Activated CD8-positive, alpha-beta memory T cell treated with anti-CD3 and anti-CD28 coated beads for 48 hours (primary cell): ENCODE measurements at regions not wholly inside any gene's neighbourhood (a gene's known extent, or its start where the extent isn't known, plus 50 kb on each side); places are given as distances from the start of the nearest gene placed in this dataset.

Source experiments
- DNase-seq, 3 experiments: peaks; one replicate each; pipeline ENCODE4 v3.0.0-alpha.2; 2020; ENCODE audit warnings: low read depth in 2 of 3, low spot score in 2 of 3

GRCh38 chr1:29644812-29645211 lies 408.5 kb downstream of the PTPRU start:
- DNase-seq, result no peak

GRCh38 chr1:29643838-29644440 lies 407.6 kb downstream of the PTPRU start:
- no peak for DNase-seq

GRCh38 chr1:29643281-29643680 lies 407.0 kb downstream of the PTPRU start:
- DNase-seq, result no peak

DNA sequence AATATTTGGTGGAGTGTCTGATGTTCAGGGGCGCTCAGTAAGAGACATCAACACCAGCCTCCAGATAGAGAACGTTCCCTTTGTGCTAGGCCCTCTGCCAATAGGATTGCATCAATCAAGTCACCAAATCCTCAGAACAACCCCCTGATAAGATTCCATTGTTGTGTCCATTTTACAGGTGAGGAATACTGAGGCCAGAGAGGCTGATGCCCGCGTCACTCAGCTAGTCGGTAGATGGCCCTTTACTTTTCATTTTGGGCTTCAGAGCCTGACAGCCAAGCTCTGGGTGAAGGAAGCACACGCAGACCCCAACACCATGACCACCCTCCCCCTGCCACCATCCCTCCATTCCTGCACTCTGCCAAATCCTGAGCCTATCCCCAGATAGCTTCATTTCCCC lies 406.2 kb downstream of the PTPRU start:
- DNase-seq, result no peak

- DNase-seq, result no peak
Measured at GRCh38 chr1:29641921-29642320, 405.6 kb downstream of the PTPRU start.

GRCh38 chr1:29640428-29640785 lies 404.1 kb downstream of the PTPRU start:
- DNase-seq, result no peak

DNA sequence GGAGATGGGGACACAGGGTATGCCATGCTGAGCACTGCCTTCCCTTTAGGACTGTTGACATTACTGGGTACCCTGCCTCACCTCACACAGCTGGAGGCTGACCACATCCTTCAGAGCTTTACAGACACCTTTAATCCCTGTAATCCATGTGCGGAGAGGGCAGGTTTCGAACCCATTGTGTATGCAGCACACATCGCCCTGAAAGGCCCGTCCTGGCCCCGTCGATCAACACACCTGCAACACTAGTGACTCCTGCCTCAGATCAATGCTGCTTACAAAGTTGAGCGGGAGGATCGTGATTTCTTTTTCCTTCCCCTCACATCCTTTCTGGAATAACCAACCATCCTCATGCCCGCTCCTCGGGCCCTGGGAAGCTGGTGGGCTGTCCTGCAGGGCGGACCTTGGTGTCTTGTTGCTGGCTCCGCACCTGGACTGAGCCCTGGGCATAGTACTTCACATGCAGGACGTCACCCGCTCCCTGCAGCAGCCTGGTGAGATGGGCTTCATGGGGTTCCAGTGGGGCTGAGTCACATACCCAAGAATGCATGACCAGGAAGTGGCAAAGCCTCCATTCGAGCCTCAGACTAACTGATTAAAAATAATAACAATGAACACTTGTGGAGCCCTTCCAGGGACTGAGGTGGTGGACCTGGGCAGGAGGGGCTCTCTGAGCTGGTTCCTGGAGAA lies 403.6 kb downstream of the PTPRU start:
- DNase-seq, result no peak

DNA sequence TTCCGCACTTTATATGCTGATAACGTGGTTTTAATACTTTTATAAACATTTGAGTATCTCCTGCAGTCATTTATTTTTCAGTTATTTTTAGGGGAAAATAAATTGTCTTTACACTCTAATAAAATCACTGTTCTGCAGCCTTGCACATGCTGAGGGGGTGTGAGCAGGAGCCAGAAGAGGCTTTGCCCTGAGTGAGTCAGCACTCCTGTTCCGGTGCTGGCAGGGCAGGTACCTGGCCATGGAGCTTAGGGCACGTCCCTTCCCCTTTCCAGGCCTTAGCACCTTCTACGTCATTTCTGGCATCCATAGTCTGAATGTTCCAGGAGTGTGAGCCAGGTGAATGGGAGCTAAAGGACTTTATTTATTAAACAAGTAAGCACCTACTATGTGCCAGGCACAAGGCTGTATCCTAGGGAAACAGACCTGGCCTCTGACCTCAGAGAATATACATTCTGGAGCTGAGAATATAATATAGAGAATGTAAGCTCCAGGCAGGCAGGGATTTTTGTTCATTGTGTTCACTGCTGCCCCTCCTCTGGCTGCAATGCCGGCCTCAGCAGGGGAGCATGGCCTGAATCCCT lies 402.9 kb downstream of the PTPRU start:
- DNase-seq, result no peak

- no peak for DNase-seq
Measured at GRCh38 chr1:29638281-29638680, 402.0 kb downstream of the PTPRU start.

DNA sequence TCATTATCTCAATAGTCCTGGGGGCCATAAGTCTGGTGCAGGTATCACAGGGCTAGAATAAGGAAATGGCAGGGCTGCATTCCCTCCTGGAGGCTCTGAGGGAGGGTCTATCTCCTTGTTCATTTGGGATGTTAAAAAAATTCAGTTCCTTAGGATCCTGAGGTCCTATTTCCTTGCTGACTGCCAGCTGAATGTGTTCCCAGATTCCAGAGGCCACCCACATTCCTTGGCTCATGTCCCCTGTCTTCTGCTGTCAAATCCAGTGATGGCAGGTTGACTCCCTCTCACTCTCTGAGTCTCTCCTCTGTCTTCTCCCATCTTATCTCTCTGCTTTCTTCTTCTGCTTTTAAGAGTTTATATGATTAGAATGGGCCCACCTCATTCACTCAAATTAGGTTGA lies 400.6 kb downstream of the PTPRU start:
- no peak for DNase-seq

DNA sequence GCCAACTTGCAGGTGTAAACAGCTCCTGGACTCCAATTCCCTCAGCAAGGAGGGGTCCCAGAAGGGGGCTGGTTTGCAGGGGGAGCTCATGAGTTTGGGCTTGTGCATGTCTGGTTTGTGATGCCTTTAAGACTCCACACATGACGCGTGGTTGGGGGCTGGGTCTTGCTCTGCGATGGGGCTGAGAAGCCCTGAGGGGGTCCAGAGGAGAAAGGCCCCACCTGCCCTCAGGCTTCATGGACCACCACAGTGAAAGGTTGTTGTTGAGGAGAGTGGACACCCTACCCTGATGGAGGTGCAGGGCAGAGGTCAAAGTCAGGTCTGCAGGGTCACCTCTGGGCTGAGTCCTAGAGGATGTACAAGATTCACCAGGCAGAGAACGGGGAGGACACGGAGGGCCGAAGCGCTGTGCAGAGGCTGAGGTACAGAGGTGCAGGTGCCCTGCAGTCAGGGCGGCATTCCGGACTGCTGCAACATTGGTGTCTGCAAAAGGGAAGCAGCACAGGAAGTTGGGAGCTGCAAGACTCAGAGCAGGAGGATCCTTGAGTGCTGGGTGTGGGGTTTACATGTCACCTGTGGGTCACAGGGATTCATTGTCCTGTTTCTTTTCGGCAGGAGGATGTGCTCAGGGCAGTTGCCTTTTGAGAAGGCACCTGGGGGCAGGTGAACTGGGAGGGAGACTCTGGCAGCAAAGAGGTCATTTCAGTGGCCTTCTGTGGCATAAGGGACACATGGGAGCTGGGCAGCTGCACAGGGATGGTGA lies 399.4 kb downstream of the PTPRU start:
- DNase-seq, result no peak

DNA sequence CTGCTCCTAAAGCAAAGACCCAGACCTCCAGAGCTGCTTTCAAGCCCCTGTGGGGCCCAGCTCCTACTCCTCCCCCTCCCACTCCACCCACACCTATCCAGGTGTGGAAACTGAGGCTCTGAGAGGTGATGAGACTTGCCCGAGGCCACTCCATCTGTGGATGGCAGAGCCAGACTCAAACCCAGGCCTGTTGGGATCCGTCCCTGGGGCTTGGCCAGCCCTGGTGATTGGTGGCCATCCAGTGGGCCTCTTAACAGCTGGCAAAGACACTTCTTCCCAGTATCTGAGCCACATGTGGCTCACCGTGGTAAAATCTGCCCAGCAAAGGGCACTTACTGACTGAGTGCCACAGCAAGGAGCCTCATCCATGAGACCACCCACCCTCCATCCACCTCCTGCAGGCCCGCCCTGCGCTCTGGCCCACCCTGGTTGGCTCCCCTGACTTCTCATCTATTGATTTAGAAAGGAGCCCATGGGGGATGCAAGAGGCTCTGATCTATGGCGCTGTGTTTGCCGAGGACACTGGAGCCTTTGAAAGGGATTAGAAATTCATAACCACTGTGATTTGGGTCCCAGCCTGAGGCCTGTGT lies 398.5 kb downstream of the PTPRU start:
- no peak for DNase-seq

- no peak for DNase-seq
Measured at GRCh38 chr1:29634324-29634723, 398.0 kb downstream of the PTPRU start.

DNA sequence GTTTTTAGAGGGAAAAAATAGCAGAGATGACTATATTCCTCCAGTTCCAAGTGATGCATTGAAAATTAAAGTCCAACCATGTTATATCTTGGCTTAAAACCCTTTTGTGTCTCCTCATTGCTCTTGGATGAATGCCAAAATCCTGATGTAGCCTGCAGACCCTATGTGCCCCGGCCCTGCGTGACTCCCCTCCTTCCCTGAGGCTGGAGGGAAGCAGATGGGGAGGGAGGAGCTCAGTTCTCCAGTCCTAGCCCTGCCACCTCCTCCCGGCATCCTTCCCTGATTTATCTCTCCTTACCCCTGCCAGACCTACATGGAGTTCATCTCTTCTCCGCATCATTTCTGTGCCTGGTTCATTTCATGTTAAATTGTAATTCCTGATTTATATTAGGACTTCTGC lies 397.4 kb downstream of the PTPRU start:
- no peak for DNase-seq

DNA sequence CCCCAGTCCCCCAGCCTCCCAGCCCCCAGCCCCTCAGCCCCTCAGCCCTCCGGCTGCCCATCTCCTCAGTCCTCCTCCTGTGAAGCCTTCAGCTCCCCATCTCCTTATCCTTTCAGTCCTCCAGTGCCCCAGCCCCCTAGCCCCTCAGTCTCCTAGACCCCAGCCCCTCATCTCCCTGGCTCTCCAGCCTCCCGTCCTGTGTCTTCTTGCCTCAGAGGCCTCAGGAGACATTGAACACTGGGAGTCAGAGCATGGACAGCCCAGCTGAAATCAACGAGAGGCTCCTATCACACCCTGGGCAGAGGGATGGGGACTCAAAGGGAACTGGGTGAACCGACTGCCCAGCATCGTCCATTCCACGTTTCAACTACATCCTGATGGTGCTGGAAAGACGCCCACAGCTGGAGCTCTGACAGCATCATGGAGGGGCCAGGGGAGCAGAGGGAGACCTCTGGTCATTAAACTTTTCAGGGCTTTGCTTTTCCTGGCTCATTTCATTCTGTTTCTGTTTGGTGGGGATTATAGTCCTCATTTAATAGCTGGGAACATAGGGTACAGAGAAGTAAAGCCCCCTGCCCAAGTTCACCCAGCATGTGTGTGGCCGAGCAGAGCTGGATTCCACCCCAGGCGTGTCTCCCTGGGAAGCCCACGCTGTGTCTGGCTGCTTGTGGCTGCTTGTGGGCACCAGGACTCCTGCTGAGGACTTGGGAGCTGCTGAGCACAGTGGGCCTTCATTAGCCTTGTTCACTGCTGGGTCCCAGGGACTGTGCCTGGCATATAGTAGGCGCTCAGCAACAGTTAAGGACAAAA lies 396.7 kb downstream of the PTPRU start:
- no peak for DNase-seq

- DNase-seq, result no peak
Measured at GRCh38 chr1:29631836-29632805, 395.8 kb downstream of the PTPRU start.

DNA sequence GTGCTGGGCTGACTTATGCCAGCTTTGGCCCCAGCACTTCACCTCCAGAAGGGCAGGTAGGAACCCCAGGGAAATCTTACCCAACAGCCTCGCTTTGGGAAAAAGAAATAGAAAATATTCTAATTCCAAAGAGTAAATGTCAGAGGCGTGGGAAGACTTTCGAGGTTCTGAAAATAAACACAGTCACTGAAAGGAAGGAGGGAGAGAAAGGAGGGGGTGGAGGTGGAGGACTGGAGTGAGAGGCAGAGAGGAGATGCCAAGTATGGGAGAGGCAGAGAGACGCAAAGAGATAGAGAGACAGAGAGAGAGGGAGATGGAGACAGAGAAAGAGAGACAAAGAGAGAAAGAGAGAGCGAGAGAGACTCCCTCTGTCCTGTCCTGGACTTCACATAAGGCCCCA lies 395.0 kb downstream of the PTPRU start:
- DNase-seq, result no peak

DNA sequence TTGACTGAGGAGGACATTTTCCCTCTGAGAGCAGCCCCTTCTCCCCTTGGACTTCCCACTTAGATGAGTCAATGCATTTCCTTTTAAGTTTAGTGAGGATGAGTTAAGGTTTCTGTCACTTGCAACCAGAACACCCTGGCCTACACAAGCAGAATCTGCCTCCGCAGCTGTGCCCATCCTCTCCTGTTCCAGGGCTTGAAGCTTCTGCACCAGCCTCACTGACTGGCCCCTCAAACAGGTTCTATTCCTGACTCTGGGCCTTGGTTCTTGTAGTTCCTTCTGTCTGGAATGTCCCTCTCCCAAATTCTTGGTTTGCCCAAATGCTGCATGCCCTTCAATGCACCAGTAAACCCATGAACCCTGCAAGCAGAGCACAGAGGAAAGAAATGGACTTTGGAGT lies 394.4 kb downstream of the PTPRU start:
- no peak for DNase-seq

DNA sequence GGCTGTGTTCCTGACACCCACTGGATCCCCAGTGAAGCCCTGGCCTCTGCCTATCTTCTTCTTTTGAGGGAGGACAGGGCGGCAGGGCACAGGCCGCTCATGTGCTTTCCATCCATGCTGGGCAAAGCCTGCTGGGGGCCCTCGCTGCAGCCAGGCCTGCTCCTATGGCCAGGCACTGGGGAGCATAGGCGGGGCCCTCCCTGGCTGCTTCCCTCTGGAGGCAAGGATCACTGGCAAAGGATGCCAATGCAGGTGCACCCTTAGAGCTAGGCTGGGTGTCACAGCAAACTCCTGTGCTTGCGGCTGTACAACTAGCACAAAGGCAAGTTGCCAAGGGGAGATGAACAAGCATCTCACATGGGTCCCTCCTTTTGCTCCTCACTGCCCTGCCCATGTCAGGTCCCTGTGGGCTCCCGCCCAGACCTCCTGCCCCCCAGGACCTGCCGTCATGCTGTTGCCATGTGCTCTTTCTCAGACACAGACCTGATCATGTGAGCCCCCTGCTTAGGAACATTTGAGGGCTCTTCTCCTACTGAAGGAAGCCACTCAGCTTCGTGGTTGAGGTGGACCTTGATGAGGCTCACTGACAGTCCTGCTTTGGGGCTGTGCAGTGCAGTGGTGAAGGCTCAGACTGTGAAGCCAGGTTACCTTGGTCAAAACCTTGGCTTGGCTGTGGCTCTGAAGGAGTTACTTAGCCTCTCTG lies 393.6 kb downstream of the PTPRU start:
- DNase-seq, result no peak
